ENCODE measurements at regions not wholly inside any gene's neighbourhood (a gene's known extent, or its start where the extent isn't known, plus 50 kb on each side); places are given as distances from the start of the nearest gene placed in this dataset.

DNA sequence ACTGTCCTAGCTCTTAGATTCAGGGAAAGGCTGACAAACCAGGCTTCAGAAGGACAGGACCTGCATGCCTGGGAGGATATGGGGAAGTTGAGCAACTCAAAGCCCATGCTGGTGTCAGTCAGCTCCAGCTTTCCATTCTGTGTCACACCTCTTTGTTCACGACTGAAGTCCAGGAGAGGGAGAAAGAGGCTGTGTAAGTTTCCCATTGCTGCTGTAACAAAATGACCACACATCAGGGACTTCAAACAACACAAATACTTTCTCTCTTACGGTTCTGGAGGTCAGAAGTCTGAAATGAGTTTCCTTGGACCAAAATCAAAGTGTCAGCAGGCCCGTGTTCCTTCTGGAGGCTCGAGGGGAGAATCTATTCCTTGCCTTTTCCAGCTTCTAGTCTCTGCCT, 50.6 kb upstream of the STX18 start:
- Mint-ChIP-seq H3K36me3 (peaks cover 10% of the 10 kb centered on the region), H3K4me3 (no peak overlapping the region), H3K9me3 (peaks cover 5 to 6% of the 10 kb centered on the region in 2 donors), H3K4me1 (no peaks in the 10 kb centered on the region), H3K27ac (no peak overlapping the region), H3K27me3 (ENCODE audit: low read depth in 2 of 2) (no peaks in the 10 kb centered on the region)
- Histone ChIP-seq H3K9me3 (ENCODE audit: control insufficient read depth, insufficient read depth, low read length) (peaks cover 9% of the 10 kb centered on the region), H3K4me3 (ENCODE audit: low read length) (no peak overlapping the region), H3K4me1 (ENCODE audit: control insufficient read depth, insufficient read depth, low read length) (no peaks in the 10 kb centered on the region), H3K27me3 (ENCODE audit: control insufficient read depth, insufficient read depth, low read length) (no peaks in the 10 kb centered on the region), H3K27ac (ENCODE audit: low read length) (no peak overlapping the region), H3K36me3 (ENCODE audit: control insufficient read depth, insufficient read depth, low read length) (no peaks in the 10 kb centered on the region)
- intact Hi-C loops (cut with micrococcal nuclease): no loop called here
- WGBS (ENCODE audit: insufficient coverage): 58% methylated on average over 3 of the region's 4 CpGs
- TF ChIP-seq, protein P1, sequence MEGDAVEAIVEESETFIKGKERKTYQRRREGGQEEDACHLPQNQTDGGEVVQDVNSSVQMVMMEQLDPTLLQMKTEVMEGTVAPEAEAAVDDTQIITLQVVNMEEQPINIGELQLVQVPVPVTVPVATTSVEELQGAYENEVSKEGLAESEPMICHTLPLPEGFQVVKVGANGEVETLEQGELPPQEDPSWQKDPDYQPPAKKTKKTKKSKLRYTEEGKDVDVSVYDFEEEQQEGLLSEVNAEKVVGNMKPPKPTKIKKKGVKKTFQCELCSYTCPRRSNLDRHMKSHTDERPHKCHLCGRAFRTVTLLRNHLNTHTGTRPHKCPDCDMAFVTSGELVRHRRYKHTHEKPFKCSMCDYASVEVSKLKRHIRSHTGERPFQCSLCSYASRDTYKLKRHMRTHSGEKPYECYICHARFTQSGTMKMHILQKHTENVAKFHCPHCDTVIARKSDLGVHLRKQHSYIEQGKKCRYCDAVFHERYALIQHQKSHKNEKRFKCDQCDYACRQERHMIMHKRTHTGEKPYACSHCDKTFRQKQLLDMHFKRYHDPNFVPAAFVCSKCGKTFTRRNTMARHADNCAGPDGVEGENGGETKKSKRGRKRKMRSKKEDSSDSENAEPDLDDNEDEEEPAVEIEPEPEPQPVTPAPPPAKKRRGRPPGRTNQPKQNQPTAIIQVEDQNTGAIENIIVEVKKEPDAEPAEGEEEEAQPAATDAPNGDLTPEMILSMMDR (IDR thresholded peaks at IDR 0.05): no peak
- ATAC-seq (no peak), DNase-seq (no peak)
